ENCODE measurements at regions not wholly inside any gene's neighbourhood (a gene's known extent, or its start where the extent isn't known, plus 50 kb on each side); places are given as distances from the start of the nearest gene placed in this dataset.

DNA sequence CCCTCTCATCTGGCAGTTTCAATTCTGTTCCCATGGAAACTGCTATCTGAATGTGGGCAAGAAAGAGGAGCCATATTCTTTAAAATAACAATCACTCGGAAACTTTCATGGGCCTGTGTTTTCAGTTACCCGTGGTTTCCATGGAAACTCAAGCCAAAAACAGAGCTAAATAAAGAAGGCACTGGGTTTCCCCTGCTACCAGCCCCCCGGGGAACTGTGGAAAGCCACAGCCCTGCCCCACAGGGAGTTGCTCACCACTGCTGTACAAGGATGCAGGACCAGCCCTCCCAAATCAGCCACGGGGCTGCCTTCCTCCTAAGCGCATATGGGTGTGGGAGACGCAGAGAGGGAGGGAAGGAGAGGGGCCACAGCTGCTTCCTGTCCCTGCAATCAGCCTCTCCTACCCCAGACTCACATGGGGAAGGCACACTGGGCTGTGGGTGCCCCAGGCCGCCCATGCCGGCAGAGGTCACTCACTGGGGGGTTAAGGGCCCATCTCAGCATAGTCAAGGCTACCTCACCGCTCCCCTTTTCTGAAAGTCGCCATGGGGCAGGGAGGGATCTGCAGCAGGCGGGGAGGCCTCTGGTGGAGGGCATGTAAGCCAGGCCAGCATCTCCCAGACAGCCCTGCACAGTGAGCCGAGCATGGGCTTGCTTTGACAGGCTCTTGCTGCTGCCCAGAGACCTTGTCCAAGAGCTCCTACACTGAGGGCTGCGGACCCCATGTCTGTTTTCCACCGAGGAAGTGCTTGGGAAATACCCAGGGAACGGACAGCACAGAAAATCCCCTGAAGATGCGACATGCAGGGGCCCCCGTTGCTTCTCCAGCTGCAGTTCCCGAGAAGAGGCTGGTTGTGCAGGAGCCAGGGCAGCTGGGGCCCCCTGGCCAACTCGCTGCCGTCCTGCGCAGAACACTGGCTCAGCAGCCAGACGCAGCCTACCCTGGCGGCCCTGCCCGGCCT lies 157.3 kb upstream of the PPP2R2D start:
- no peak overlapping the region for H3K4me3 ChIP-seq (ENCODE audit: low read depth, low read length)
- no peaks in the 10 kb centered on the region for H3K36me3 ChIP-seq (ENCODE audit: control insufficient read depth, insufficient read depth, low read length)
- ChIA-PET CTCF (no interaction called here), POLR2A (no interaction called here)
- TF ChIP-seq, protein P1, sequence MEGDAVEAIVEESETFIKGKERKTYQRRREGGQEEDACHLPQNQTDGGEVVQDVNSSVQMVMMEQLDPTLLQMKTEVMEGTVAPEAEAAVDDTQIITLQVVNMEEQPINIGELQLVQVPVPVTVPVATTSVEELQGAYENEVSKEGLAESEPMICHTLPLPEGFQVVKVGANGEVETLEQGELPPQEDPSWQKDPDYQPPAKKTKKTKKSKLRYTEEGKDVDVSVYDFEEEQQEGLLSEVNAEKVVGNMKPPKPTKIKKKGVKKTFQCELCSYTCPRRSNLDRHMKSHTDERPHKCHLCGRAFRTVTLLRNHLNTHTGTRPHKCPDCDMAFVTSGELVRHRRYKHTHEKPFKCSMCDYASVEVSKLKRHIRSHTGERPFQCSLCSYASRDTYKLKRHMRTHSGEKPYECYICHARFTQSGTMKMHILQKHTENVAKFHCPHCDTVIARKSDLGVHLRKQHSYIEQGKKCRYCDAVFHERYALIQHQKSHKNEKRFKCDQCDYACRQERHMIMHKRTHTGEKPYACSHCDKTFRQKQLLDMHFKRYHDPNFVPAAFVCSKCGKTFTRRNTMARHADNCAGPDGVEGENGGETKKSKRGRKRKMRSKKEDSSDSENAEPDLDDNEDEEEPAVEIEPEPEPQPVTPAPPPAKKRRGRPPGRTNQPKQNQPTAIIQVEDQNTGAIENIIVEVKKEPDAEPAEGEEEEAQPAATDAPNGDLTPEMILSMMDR (IDR thresholded peaks at IDR 0.05; ENCODE audit: insufficient read depth, low read depth, low read length): no peak
- no peaks in the 10 kb centered on the region for H3K27me3 ChIP-seq (ENCODE audit: control insufficient read depth, insufficient read depth, low read length)
- no peak for DNase-seq (ENCODE audit: low read depth)

DNA sequence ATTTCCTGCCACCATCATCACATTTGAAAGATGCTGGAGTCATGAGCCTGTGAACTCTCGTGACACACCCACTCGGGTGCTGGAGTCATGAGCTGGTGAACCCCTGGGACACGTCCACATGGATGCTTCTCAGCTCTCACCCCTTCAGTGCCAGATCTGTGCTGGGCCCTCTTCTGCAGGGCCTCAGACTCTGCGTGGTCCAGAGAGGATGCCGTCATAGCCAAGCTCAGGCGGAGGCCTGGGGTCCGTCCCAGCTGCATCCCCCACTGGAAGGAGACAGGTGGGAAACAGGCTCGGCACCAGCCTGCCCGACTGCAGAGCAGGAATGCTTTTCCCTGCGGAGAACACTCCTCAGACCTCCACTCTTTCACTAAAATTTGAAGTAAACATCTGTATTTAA lies 156.5 kb upstream of the PPP2R2D start:
- CTCF ChIA-PET: no interaction called here

DNA sequence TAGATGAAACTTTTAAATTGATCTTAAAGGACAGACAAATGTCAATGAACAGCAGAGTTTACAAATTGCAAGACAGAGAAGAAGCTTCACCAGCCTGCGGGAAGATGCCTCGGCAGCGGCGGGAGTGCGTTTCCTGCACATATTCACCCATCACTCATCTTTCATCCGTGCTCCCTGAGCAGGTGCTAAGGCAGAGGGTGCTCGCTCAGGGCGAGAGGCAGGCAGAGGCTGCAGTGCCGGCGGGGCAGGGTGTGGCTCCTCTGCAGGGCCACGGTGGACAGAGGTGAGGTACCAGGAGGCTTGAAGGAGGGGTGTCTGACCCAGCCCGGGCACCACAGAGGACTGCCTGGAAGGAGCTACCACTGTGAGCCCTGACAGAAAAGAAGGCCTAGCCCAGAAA lies 155.2 kb upstream of the PPP2R2D start:
- CTCF ChIA-PET: no interaction called here
- TF ChIP-seq, protein P1 (IDR thresholded peaks at IDR 0.05; ENCODE audit: insufficient read depth, low read depth, low read length): no peak
- no peaks in the 10 kb centered on the region for H3K36me3 ChIP-seq (ENCODE audit: control insufficient read depth, insufficient read depth, low read length)
- H3K27me3 ChIP-seq (ENCODE audit: control insufficient read depth, insufficient read depth, low read length): no peaks in the 10 kb centered on the region
- POLR2A ChIA-PET: no interaction called here
- no peak for DNase-seq (ENCODE audit: low read depth)
- no peak overlapping the region for H3K4me3 ChIP-seq (ENCODE audit: low read depth, low read length)

More for the DNA sequence above, 156.5 kb upstream of the PPP2R2D start:
- POLR2A ChIA-PET: no interaction called here
- no peak for DNase-seq (ENCODE audit: low read depth)
- no peaks in the 10 kb centered on the region for H3K27me3 ChIP-seq (ENCODE audit: control insufficient read depth, insufficient read depth, low read length)
- TF ChIP-seq, protein P1 (IDR thresholded peaks at IDR 0.05; ENCODE audit: insufficient read depth, low read depth, low read length): no peak
- no peaks in the 10 kb centered on the region for H3K36me3 ChIP-seq (ENCODE audit: control insufficient read depth, insufficient read depth, low read length)
- H3K4me3 ChIP-seq (ENCODE audit: low read depth, low read length): no peak overlapping the region

DNA sequence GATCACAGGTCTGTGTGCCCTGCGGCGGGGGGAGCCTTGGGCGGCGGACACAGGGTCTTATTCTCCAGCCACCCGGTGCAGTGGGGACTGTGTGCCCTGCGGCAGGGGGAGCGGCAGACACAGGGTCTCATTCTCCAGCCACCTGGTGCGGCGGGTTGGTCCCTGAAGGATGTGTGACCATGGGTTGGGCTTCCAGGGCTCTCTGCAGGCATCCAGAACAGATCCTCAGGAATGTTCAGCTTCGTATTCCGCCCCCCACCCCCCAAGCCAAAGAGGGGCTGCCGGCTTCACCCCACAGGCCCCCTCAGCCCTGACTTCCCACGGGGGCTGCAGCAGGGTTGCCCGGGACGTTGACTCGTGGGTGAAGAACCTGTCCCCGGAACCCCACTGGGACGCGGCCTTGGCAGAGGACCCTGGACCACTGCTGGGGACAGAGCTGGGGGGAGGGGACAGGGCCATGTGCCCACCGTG lies 154.5 kb upstream of the PPP2R2D start:
- TF ChIP-seq, protein P1 (IDR thresholded peaks at IDR 0.05; ENCODE audit: insufficient read depth, low read depth, low read length): no peak
- Histone ChIP-seq H3K36me3 (ENCODE audit: control insufficient read depth, insufficient read depth, low read length) (no peaks in the 10 kb centered on the region), H3K4me3 (ENCODE audit: low read depth, low read length) (no peak overlapping the region), H3K27me3 (ENCODE audit: control insufficient read depth, insufficient read depth, low read length) (no peaks in the 10 kb centered on the region)
- no peak for DNase-seq (ENCODE audit: low read depth)
- ChIA-PET CTCF (no interaction called here), POLR2A (no interaction called here)

DNA sequence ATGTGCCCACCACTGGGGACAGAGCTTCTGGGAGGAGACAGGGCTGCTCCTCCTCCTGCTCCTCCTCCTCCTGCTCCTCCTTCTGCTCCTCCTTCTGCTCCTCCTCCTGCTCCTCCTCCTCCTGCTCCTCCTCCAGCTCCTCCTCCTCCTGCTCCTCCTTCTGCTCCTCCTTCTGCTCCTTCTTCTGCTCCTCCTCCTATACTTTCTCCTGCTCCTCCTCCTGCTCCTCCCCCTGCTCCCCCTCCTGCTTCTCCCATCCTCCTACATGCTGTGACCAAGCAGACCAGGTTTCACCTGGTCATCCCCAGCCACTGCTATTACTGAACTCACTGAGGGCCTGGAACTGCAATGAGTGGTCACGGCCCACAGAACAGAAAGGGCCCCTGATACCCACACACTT lies 154.0 kb upstream of the PPP2R2D start:
- no peak overlapping the region for H3K4me3 ChIP-seq (ENCODE audit: low read depth, low read length)
- CTCF ChIA-PET: no interaction called here
- TF ChIP-seq, protein P1 (IDR thresholded peaks at IDR 0.05; ENCODE audit: insufficient read depth, low read depth, low read length): no peak
- no peaks in the 10 kb centered on the region for H3K27me3 ChIP-seq (ENCODE audit: control insufficient read depth, insufficient read depth, low read length)
- no peaks in the 10 kb centered on the region for H3K36me3 ChIP-seq (ENCODE audit: control insufficient read depth, insufficient read depth, low read length)
- POLR2A ChIA-PET: no interaction called here
- no peak for DNase-seq (ENCODE audit: low read depth)
